ENCODE measurements at regions not wholly inside any gene's neighbourhood (a gene's known extent, or its start where the extent isn't known, plus 50 kb on each side); places are given as distances from the start of the nearest gene placed in this dataset.

GRCh38 chr3:74344865-74345440 lies 269.5 kb downstream of the CNTN3 start:
- no peak for TF ChIP-seq CTCF (IDR thresholded peaks at IDR 0.05)
- WGBS, 3 donors: 79 to 88% (median 85%) methylated on average over 3 of the region's 3 CpGs
- no peaks in the 10 kb centered on the region for H3K9me3 ChIP-seq
- H3K4me1 ChIP-seq: no peaks in the 10 kb centered on the region
- no peaks in the 10 kb centered on the region for H3K27me3 ChIP-seq (ENCODE audit: insufficient read depth in 3 of 3, low read length in 2 of 3)
- H3K36me3 ChIP-seq (ENCODE audit: insufficient read depth in 1 of 2, low read depth in 1 of 2): no peaks in the 10 kb centered on the region
- no peak overlapping the region for H3K27ac ChIP-seq
- DNase-seq (no peak), ATAC-seq (no peak)
- H3K4me3 ChIP-seq: no peak overlapping the region
- intact Hi-C loops (cut with DNase I): no loop called here

- Histone ChIP-seq H3K4me1 (no peaks in the 10 kb centered on the region), H3K9me3 (no peaks in the 10 kb centered on the region), H3K4me3 (no peak overlapping the region), H3K27me3 (ENCODE audit: insufficient read depth in 3 of 3, low read length in 2 of 3) (no peaks in the 10 kb centered on the region), H3K36me3 (ENCODE audit: insufficient read depth in 1 of 2, low read depth in 1 of 2) (no peaks in the 10 kb centered on the region), H3K27ac (no peak overlapping the region)
- intact Hi-C loops (cut with DNase I): no loop called here
- no peak for ATAC-seq
- 81 to 98% (median 84%) methylated on average over 4 of the region's 4 CpGs for WGBS, 3 donors
- no peak for DNase-seq
- no peak for TF ChIP-seq CTCF (IDR thresholded peaks at IDR 0.05)
Observed at GRCh38 chr3:74343391-74343790, 271.1 kb downstream of the CNTN3 start.

- no peak overlapping the region for H3K4me3 ChIP-seq
- DNase-seq (no peak), ATAC-seq (no peak)
- H3K27me3 ChIP-seq (ENCODE audit: insufficient read depth in 3 of 3, low read length in 2 of 3): no peaks in the 10 kb centered on the region
- intact Hi-C loops (cut with DNase I): no loop called here
- no peak overlapping the region for H3K27ac ChIP-seq
- no peaks in the 10 kb centered on the region for H3K9me3 ChIP-seq
- no peaks in the 10 kb centered on the region for H3K36me3 ChIP-seq (ENCODE audit: insufficient read depth in 1 of 2, low read depth in 1 of 2)
- no peaks in the 10 kb centered on the region for H3K4me1 ChIP-seq
- 59 to 80% (median 66%) methylated on average over 1 of the region's 1 CpG for WGBS, 3 donors
- TF ChIP-seq CTCF (IDR thresholded peaks at IDR 0.05): no peak
Observed at GRCh38 chr3:74338998-74339397, 275.5 kb downstream of the CNTN3 start.

- no peak overlapping the region for H3K4me3 ChIP-seq
- intact Hi-C loops (cut with DNase I): no loop called here
- H3K9me3 ChIP-seq: no peaks in the 10 kb centered on the region
- 68 to 71% (median 68%) methylated on average over 2 of the region's 2 CpGs for WGBS, 3 donors
- H3K27me3 ChIP-seq (ENCODE audit: insufficient read depth in 3 of 3, low read length in 2 of 3): no peaks in the 10 kb centered on the region
- no peaks in the 10 kb centered on the region for H3K4me1 ChIP-seq
- TF ChIP-seq CTCF (IDR thresholded peaks at IDR 0.05): no peak
- ATAC-seq (no peak), DNase-seq (no peak)
- no peak overlapping the region for H3K27ac ChIP-seq
- H3K36me3 ChIP-seq (ENCODE audit: insufficient read depth in 1 of 2, low read depth in 1 of 2): no peaks in the 10 kb centered on the region
Observed at GRCh38 chr3:74332165-74332564, 282.3 kb downstream of the CNTN3 start.

GRCh38 chr3:74331711-74332110 lies 282.7 kb downstream of the CNTN3 start:
- H3K9me3 ChIP-seq: no peaks in the 10 kb centered on the region
- no peak for DNase-seq
- H3K27ac ChIP-seq: no peak overlapping the region
- H3K36me3 ChIP-seq (ENCODE audit: insufficient read depth in 1 of 2, low read depth in 1 of 2): no peaks in the 10 kb centered on the region
- no peak overlapping the region for H3K4me3 ChIP-seq
- 75 to 88% (median 81%) methylated on average over 2 of the region's 2 CpGs for WGBS, 3 donors
- intact Hi-C loops (cut with DNase I): no loop called here
- H3K4me1 ChIP-seq: no peaks in the 10 kb centered on the region
- ATAC-seq: no peak
- no peak for TF ChIP-seq CTCF (IDR thresholded peaks at IDR 0.05)
- H3K27me3 ChIP-seq (ENCODE audit: insufficient read depth in 3 of 3, low read length in 2 of 3): no peaks in the 10 kb centered on the region

Measured in psoas muscle (tissue), 7 donors.